ENCODE measurements at regions not wholly inside any gene's neighbourhood (a gene's known extent, or its start where the extent isn't known, plus 50 kb on each side); places are given as distances from the start of the nearest gene placed in this dataset.

DNA sequence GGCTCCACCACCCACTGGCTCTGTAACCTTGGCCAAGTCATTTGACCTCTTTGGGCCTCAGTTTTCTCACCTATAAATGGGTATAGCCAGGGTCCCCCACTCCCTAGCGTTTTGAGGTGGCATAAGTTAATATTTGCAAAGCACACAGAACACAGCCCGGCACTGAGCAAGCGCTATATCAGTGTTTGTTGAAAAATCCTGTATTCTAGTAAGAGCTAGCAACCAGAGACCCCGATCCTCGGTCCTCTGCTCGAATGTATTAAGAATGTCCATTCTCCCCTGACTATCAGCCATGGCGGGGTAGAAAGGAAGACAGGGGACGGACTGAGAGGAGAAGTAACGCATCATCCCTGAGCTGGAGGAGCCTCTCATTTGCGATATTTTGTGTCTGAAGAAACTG is 131.2 kb downstream of the IRF8 start:
- DNase-seq: no peak
- intact Hi-C loops (cut with DNase I, micrococcal nuclease): no loop called here
- no peak for ATAC-seq

DNA sequence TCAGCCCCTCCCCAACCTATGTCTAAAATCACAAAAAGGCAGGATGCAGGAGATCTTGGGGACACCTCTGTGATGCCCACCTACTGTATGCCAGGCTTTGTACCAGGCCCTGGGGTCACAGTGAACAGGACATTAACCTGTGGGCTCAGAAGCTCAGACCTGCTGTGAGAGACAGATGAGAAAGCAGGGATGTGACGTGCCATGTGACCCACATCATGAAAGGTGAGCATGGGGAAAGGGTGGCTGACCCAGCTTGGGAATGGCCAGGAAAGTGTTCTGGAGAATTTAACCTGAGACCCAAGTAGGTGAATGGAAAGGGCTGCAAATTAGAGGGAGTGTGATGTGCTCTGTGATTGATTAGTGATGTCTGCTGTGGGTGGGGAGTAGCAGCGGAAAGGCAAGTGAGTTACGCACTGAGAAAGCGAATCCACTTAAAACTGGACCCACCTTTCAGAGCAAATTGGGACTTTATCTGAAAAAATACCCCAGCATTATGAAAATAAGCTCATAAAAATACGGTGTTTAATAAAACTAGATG is 132.2 kb downstream of the IRF8 start:
- ATAC-seq (no peak), DNase-seq (no peak)
- intact Hi-C loops (cut with DNase I, micrococcal nuclease): no loop called here

DNA sequence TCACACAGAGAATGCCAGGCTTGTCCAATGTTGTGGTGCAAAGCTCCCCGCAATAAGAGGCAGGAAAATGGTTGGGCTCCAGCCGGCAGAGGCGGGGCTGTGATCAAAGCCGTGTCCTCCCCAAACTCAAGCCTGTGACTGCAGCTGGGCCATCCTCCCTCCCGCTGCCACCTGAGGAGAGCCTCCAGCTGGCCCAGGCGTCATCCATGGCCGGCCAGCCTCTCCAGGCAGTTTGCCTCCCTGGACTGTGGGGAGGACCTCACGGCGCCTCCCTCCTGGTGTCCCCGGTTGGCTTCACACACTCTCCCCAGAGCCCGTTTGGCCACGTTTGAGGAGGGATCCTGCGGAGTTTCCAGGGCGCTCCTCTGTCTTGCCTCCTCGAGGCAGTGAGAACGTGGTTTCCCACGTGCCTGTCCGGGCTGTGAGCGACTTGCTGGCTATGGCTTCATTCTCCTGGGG is 134.1 kb downstream of the IRF8 start:
- no peak for ATAC-seq
- intact Hi-C loops (cut with DNase I, micrococcal nuclease): no loop called here
- no peak for DNase-seq

DNA sequence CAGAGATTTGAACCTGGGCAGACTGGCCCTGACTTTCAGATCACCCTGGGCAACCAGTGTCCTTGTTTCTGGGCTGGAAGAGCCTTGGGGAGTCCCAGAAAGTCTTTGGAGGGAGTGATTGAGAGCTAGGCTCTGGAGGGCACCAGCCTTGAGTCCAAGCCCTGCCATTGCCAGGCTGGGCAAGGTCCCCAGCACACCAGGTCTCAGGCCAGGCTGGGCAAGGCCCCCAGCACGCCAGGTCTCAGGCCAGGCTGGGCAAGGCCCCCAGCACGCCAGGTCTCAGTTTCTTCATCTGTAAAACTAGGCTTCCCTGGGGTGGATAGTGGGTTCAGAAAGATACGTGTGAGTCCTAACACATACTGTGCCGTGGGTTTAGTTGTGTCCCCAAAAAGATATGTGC is 135.0 kb downstream of the IRF8 start:
- ATAC-seq (no peak), DNase-seq (no peak)
- intact Hi-C loops (cut with DNase I, micrococcal nuclease): no loop called here

DNA sequence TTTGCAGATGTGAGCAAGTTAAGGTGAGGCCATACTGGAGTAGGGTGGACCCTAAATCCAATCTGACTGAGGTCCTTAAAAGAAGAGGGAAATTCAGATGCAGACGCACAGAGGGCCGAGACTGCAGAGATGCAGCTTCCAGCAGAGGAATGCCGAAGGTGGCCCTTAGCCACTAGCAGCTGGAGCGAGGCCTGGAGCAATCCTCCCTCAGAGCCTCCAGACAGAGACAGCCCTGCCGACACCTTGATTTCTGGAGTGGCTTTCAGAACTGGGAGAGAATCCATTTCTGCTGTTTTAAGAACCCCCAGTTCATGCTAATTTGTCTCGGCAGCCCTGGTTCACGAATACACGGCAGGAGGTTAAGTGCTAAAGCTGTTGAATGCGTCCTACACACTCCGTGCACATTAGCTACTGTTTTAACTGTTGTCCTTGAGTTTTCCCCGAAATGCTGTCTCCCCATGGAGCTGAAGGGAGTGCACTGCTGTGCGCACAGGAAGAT is 135.5 kb downstream of the IRF8 start:
- intact Hi-C loops (cut with DNase I, micrococcal nuclease): no loop called here
- ATAC-seq: no peak
- no peak for DNase-seq

DNA sequence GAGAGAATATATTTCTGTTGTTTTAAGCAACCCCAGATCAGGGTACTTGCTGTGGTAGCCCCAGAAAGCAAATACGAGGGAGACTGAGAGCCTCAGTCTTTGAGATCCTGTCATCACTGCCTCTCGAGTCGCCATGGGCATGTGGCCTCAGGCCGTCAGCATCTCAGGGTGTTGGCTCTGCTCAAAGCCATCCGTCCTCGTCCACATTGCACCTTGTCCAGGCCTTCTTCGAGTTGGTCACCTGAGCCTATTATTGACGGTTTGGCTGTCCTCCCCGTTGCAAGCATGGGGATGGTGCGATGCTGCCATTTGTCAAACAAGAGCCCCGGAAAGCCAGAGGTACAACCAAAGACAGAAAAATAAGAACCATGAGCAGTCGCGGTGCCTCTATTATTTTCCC is 136.9 kb downstream of the IRF8 start:
- no peak for ATAC-seq
- no peak for DNase-seq
- intact Hi-C loops (cut with DNase I, micrococcal nuclease): no loop called here

DNA sequence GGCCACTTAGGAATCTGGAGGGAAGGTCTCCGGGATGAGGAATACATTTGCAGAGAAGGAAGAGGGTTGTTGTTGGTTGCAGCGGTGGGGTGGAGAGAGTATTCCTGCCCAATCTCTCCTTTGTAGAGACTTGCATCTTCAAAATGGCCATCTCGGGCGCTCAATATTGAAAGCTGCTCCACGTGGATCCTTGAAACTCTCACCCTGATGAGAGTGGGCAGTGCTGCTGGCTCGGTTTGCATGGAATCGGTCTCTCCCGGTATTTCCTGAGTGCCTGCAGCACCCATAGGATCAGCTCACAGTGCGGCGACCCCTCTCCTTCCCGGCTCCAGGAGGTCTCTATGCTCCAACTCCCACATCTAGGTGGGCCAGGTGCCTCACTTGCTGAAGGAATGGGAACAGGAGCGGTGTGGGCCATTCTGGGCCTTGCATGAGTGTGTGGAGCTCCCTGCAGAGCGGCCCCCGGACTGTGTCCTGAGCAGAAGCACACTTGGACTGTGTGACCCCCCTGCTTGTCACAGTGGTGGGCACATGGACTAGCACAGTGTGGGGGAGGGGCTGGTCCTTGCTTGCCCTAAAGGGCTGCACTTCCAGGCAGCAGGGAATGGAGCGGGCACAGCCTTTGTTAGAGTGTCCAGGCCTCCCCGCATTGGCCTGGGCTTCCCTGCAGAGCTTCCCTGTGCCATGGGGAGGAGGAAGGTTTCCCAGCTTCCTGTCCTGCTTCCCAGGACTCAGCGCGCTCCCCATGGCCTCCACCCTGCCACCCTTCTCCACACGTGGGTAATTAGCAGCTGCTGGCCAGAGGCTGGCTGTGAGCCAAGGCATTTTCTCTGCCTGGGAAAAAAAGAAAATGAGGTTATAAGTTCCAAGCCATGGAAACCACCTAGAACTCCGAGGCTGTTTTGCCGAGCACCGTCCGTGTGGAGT is 139.3 kb downstream of the IRF8 start:
- DNase-seq: peak in 1 of 2 donors; percentile 44
- intact Hi-C loops (cut with DNase I, micrococcal nuclease): no loop called here
- peak; percentile 90 for ATAC-seq

DNA sequence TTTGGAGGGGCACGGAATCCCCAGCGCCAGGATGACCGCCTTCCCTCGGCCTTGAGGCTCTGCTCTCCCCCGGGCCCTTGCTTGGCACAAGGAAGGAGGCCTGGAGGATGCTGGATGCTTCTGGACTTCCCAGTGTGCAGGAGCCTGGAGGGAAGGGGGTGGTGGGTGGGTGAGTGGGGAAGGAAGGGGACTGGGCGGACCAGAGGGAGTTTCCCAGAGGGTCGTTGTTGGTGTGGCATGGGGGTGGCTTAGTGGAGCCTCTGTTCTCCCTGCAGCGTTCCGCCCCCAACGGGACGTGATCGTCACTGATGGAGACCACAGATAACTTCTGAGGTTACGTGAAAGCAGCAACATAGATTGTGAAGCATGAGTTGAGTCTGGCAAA is 140.0 kb downstream of the IRF8 start:
- intact Hi-C loops (cut with DNase I, micrococcal nuclease): no loop called here
- ATAC-seq (peak; percentile 26), DNase-seq (no peak)

DNA sequence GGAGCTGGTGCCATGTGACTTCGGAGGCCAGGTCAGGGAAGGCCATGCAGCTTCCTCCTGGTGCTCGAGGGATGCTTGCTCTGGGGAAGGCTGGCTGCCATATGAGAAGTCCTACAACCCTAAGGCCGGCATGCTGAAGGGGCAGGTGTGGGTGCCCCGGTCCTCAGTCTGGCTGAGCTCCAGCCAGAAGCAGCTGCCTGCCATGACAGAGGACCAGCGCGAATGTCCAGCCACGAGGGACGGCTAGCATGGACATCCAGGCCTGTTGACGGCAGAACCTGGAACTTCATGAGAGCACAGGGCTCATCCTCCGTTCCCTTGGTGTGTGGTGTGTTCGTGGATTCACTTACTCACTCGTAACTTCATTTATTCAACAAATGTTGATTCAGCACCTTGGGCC is 140.6 kb downstream of the IRF8 start:
- intact Hi-C loops (cut with DNase I, micrococcal nuclease): no loop called here
- DNase-seq: no peak
- ATAC-seq: no peak

DNA sequence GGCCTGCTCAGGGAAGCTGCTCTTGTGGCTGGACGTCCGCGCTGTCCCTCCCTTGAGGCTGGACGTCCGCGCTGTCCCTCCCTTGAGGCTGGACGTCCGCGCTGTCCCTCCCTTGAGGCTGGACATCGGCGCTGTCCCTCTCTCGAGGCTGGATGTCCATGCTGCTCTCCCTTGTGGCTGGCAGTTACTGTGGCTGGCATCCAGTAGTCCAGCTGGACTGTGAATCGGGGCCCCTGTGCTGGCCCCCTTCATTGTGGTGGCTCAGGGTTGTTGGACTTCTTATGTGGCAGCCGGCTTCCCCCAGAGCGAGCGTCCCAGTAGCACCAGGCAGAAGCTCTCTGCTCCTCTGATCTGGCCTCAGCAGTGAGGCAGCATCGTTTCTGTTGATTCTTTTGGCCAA is 141.5 kb downstream of the IRF8 start:
- intact Hi-C loops (cut with DNase I, micrococcal nuclease): no loop called here
- peak in 1 of 2 donors; percentile 7 for DNase-seq
- no peak for ATAC-seq

DNA sequence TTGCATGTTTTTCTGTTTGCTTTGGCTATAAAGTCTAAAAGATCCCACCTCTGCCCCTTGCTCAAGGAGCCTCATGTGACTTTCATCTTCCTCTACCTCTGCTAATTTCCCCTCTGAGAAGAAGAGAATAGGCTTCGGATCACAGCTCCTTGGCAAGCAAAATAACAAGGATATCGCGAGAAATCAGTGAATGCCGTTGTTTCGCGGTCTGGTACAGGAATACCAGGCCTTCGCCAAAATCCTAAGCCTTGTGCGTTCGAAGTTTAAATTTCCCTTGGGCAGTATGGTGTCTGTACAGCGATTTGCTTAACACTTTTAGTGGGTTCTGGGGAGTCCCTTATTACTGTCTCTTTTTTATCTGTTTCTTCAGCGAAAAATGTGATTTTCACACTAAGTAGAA is 142.3 kb downstream of the IRF8 start:
- intact Hi-C loops (cut with DNase I, micrococcal nuclease): no loop called here

DNA sequence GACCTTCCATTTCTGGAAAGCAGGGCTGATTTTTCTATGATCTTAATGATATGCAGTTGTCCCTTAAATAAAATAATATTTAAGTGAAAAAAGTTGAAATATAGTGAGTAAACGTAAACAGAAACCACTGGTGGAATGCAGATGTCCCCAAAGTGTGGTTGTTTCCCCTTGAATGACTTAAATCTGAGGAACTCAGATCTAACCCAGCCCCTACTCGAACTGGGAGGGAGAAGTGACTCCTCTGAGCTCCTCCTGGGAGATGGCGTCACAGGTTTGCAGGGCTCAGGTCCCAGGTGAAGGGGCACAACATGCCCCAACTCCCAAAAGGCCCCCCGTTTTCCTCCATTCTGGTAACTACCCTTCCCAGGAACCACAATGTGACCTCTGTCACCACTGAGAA is 142.8 kb downstream of the IRF8 start:
- intact Hi-C loops (cut with DNase I, micrococcal nuclease): no loop called here
- ATAC-seq (no peak), DNase-seq (no peak)

More for the DNA sequence above, 142.3 kb downstream of the IRF8 start:
- ATAC-seq (no peak), DNase-seq (no peak)

DNA sequence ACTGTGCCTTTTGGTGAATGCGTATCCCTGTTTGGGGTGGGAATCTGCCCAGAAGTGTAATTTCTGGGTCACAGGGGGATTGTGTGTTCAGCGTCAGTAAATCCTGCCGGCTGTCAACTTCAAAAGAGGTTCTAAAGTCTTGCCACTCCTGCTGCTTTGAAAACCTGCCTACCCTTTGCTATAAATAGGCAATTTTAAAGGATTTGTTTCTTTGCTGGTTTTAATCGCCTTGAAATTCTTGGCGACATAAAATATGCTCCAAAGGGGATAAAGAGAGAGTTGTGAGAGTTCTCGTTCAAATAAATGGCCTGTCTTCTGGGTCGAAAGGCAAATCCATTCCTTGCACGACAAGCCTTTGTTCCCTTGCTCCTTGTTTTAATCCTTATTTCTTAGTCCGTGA is 143.4 kb downstream of the IRF8 start:
- intact Hi-C loops (cut with DNase I, micrococcal nuclease): no loop called here
- ATAC-seq (no peak), DNase-seq (no peak)

DNA sequence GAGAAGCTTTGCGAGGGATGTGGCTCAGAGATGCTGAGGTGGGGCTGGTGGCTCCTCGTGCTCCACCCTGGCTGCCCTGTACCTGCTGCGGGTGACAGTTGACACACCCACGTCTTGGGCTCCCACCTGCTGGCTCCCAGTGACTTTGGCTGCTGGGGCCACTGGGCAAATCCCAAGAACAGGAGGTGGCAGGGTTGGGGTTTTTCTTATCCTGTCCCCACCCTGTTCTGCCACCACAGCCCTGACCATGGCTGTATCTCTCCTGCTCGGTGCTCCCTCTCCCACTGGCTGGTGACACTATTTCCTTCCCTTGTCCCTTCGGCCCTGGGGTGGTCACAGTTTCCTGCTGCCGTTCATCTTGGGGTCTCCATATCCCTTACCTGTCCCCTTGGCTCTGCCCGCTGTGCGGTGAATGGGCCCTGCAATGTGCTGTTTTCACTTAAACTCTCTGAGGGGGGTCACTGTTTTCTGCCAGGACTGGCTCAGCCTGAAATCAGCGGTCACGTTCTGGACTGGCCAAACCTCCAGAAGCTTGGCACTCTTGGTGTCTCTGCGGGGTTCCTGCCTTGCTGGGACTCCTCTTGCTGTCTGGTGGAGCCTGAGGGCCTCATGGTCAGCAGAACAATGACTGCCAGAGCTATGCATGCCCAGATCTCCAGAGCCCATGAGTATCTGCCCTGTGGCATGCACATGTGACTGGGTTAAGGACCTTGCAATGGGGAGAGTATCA is 144.2 kb downstream of the IRF8 start:
- DNase-seq (no peak), ATAC-seq (no peak)
- intact Hi-C loops (cut with DNase I, micrococcal nuclease): no loop called here

DNA sequence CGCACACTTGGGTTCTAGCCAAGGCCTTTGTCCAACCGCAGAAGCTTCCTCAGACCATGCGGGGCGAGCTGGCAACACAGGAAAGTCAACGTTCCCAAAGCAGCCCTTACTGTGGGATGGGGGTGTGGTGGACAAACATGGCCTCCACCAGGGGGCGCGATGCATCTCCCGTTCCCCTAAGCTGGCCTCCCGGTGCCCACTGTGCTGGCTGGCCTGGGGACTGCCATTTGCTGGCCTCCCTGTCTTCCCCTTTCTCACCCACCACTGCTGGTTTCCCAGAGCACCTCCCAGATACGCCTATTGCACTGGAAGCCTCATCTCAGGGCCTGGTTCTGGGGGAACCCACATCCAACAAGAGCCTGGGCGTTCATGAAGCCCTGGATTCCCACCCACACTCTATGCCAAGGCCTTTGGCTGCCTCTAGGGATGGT is 145.3 kb downstream of the IRF8 start:
- ATAC-seq: no peak
- intact Hi-C loops (cut with DNase I, micrococcal nuclease): no loop called here
- peak in 1 of 2 donors; percentile 47 for DNase-seq

DNA sequence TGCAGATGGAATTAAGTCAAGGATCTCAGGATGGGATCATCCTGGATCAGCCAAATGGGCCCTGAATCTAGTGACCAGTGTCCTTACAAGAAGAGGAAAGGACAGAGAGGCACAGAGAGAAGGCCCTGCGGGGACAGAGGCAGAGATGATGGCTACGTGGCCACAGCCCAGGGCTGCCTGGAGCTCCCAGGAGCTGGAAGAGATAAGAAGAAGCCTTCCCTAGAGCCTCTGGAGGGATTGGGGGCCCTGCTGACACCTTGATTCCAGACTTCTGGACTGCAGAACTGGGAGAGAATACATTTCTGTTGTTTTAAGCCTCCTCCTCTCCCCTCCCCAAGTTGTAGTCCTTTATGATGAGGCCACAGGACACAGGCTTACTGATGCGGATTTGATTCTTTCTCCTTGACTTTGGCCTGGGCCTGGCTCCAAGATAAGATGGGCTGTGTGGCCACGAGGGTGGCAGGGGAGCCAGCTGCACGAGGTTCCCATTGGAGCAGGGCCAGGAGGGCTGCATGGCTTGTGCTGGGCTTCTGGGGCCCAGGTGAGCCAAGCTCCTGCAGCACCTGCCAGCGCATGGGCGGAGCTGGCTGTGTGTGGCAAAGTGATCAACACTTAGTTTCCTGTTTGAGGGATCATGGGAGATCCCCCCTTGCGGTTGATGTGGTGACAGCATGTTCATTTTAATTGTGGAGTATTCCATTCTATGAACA is 146.1 kb downstream of the IRF8 start:
- peak; percentile 40 to 49 for DNase-seq
- ATAC-seq: peak; percentile 85

DNA sequence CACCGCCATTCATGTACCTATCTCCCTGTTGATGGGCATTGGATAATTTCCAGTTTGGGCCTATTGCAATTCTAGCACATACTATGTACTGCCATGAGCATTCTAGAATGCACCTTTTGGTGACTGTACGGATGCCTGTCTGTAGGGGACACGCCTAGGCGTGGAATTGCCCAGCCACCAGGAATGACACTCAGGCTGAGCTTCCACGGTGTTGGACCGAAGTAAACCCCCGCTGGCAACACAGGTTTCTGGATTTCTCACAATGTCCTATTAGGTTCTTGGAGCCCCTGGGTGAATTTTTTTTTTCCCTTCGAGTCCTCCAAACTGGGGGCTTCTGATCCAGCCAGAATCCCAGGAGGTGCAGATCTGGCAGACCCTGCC is 146.6 kb downstream of the IRF8 start:
- ATAC-seq (no peak), DNase-seq (no peak)
- intact Hi-C loops (cut with DNase I, micrococcal nuclease): no loop called here

More for the DNA sequence above, 146.1 kb downstream of the IRF8 start:
- intact Hi-C loops (cut with DNase I, micrococcal nuclease): no loop called here

DNA sequence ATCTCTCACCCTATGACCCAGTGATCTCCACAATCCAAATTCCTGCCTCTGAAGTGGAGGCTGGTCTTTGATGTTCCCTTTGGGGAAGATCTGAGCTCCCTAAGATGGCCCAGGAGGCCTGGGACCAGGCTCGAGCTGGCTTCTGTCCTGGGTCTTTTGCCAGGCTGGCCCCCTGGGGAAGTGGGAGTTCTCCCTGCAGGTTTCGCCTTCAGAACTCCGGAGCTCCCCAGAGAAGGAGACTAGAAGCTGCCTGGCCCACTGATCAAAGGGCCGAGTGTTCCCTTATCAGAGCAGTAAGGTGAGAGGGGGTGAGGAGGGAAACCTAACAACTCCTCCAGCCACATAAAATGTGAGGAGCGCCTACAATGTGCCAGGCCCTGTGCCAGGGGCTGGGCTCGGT is 147.1 kb downstream of the IRF8 start:
- DNase-seq: no peak
- intact Hi-C loops (cut with DNase I, micrococcal nuclease): no loop called here
- no peak for ATAC-seq

DNA sequence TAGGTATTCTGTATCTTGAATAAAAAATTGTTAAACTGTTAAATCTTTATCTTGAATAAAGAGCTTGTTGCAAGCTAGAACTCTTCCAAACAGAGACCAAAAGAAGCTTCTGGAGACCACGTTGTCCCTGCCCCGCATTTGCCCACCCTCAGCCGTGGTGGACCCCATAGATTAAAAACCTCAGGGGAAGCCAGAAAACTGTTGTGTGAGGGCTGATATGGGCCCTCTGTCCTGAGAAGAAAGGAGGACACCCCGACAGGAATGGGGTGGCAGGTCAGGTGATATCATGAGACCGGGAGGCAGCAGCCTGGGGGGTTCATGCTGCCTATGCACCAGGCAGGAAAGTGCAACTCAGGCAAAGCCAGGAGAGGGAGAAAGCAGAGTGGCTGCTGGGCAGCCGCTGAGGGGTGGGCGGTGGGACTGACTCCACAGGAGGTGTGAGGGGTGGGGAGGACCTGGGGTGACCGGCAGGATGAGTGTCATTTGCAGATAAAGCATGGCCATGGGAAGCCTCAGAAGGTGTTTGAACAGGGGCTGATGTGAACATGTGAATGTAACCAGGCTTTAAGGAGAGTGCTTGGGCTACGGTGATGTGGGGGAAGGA is 147.8 kb downstream of the IRF8 start:
- ATAC-seq: no peak
- DNase-seq: no peak
- intact Hi-C loops (cut with DNase I, micrococcal nuclease): no loop called here
